B cell (primary cell): ENCODE measurements at regions not wholly inside any gene's neighbourhood (a gene's known extent, or its start where the extent isn't known, plus 50 kb on each side); places are given as distances from the start of the nearest gene placed in this dataset.

Experiments used
- ATAC-seq: fragments of 200-7000 bp; cut with Tn5 transposase; one replicate; pipeline ENCODE4 v1.10.0; 2021; ENCODE audit warnings: low read depth, mild to moderate bottlenecking, moderate number of reproducible peaks, moderate library complexity
- CTCF ChIA-PET: fragments of 350-600 bp; sonication (Branson Sonifier 250); formaldehyde crosslinking; loops from one replicate; lab custom pipeline; 2021; ENCODE audit warnings: antibody characterized with exemption, inconsistent platforms; lab: Charles Lee
- POLR2A ChIA-PET: fragments of 350-600 bp; sonication (Branson Sonifier 250); formaldehyde crosslinking; loops from one replicate; lab custom pipeline; 2021; ENCODE audit warnings: antibody characterized with exemption; lab: Charles Lee
- DNase-seq: peaks from one replicate; pipeline ENCODE4 v3.0.0; 2013
- H2AFZ ChIP-seq: 2 replicates; pipeline ENCODE4 v1.6.1; 2012; ENCODE audit warnings: mild to moderate bottlenecking, low read depth, low read length; ENCODE audit not compliant: insufficient read depth, poor library complexity, severe bottlenecking
- H3K27ac ChIP-seq, 2 donors: 1 replicate in 1 of 2; 2 replicates in 1 of 2; pipeline ENCODE4 v1.5.1; 2012 to 2013; ENCODE audit warnings: low read length in 2 of 2, mild to moderate bottlenecking in 2 of 2, moderate library complexity in 1 of 2
- H3K27me3 ChIP-seq, 4 experiments: fragments of 200-600 bp in 1 of 4; sonication (generic) in 1 of 4; replicated peaks in 1 of 4; 1 replicate in 2 of 4; 2 replicates in 2 of 4; pipeline versions ENCODE4 v1.6.1 to v1.7.0; 2013 to 2016; ENCODE audit warnings: low read length in 3 of 4, mild to moderate bottlenecking in 2 of 4, mixed read lengths in 1 of 4, moderate library complexity in 1 of 4; ENCODE audit not compliant: insufficient read depth in 4 of 4, control insufficient read depth in 3 of 4; ENCODE audit errors: control extremely low read depth in 1 of 4
- H3K36me3 ChIP-seq, 2 experiments: replicated peaks in 1 of 2; 1 replicate in 1 of 2; 2 replicates in 1 of 2; pipeline versions ENCODE4 v1.6.1 to v1.7.1; 2013; ENCODE audit warnings: low read length in 1 of 2; ENCODE audit not compliant: insufficient read depth in 2 of 2, control insufficient read depth in 1 of 2; ENCODE audit errors: control extremely low read depth in 1 of 2, extremely low read depth in 1 of 2
- H3K4me1 ChIP-seq, 2 donors: fragments of 200-600 bp in 1 of 2; sonication (generic) in 1 of 2; 1 replicate in 1 of 2; 2 replicates in 1 of 2; pipeline versions ENCODE4 v1.5.1 to v1.6.1; 2013 to 2017; ENCODE audit warnings: low read length in 2 of 2; ENCODE audit not compliant: control insufficient read depth in 2 of 2, insufficient read depth in 2 of 2
- H3K4me2 ChIP-seq: replicated peaks from 2 replicates; pipeline ENCODE3; 2012; ENCODE audit warnings: mild to moderate bottlenecking, low read depth, low read length; ENCODE audit not compliant: poor library complexity, severe bottlenecking
- H3K4me3 ChIP-seq, 5 experiments: fragments of 200-600 bp in 1 of 5; sonication (generic) in 1 of 5; 1 replicate in 3 of 5; 2 replicates in 2 of 5; pipeline versions ENCODE4 v1.5.1 to v1.7.0; 2011 to 2016; ENCODE audit warnings: low read length in 4 of 5, mild to moderate bottlenecking in 4 of 5, low read depth in 2 of 5, control low read depth in 1 of 5, moderate library complexity in 1 of 5; ENCODE audit not compliant: insufficient read depth in 1 of 5; ENCODE audit errors: control extremely low read depth in 1 of 5, extremely low read depth in 1 of 5
- H3K79me2 ChIP-seq: fragments of 200-600 bp; sonication (generic); one replicate; pipeline ENCODE4 v1.6.0; 2016; ENCODE audit warnings: low read length; ENCODE audit not compliant: control insufficient read depth, insufficient read depth
- H3K9ac ChIP-seq: fragments of 200-600 bp; sonication (generic); 2 replicates; pipeline ENCODE4 v1.6.1; 2017; ENCODE audit warnings: mild to moderate bottlenecking, low read length, moderate library complexity
- H3K9me3 ChIP-seq, 3 donors: one replicate each; pipeline versions ENCODE4 v1.6.1 to v1.7.1; 2013; ENCODE audit warnings: low read length in 2 of 3; ENCODE audit not compliant: control insufficient read depth in 2 of 3, insufficient read depth in 1 of 3; ENCODE audit errors: control extremely low read depth in 1 of 3
- H4K20me1 ChIP-seq: 2 replicates; pipeline ENCODE4 v1.6.0; 2012; ENCODE audit warnings: mild to moderate bottlenecking, low read length; ENCODE audit not compliant: insufficient read depth, control insufficient read depth, poor library complexity, severe bottlenecking
- H3K27ac Mint-ChIP-seq: one replicate; pipeline ENCODE4 v1.8.0; 2021; ENCODE audit warnings: mixed read lengths
- H3K27me3 Mint-ChIP-seq: one replicate; pipeline ENCODE4 v1.8.0; 2021; ENCODE audit warnings: mixed read lengths
- H3K4me1 Mint-ChIP-seq: one replicate; pipeline ENCODE4 v1.8.0; 2021; ENCODE audit warnings: mixed read lengths
- H3K4me3 Mint-ChIP-seq: one replicate; pipeline ENCODE4 v1.8.0; 2021; ENCODE audit warnings: mixed read lengths
- H3K9me3 Mint-ChIP-seq: one replicate; pipeline ENCODE4 v1.8.0; 2022; ENCODE audit warnings: mixed read lengths; ENCODE audit not compliant: insufficient read depth
- CTCF ChIP-seq: fragments of 200-600 bp; IDR thresholded peaks from one replicate; pipeline ENCODE4 v1.8.0; 2022; ENCODE audit warnings: antibody characterized with exemption, mild to moderate bottlenecking
- EZH2 ChIP-seq: IDR thresholded peaks from 2 replicates; pipeline ENCODE4 v1.6.1; 2012; ENCODE audit warnings: borderline replicate concordance, low read depth, mild to moderate bottlenecking, moderate library complexity, low read length; ENCODE audit not compliant: insufficient read depth, poor library complexity, severe bottlenecking
- WGBS: methylation state at CpG from one replicate; pipeline ENCODE4 v1.1.5; 2013; ENCODE audit warnings: missing lambda C conversion rate; ENCODE audit not compliant: insufficient coverage; 5-methylcytosine and 5-hydroxymethylcytosine counted together
- intact Hi-C: fragments of 100-400 bp; cut with micrococcal nuclease; formaldehyde crosslinking; loops from one replicate; pipeline ENCODE4 v1.10.0; 2022

DNA sequence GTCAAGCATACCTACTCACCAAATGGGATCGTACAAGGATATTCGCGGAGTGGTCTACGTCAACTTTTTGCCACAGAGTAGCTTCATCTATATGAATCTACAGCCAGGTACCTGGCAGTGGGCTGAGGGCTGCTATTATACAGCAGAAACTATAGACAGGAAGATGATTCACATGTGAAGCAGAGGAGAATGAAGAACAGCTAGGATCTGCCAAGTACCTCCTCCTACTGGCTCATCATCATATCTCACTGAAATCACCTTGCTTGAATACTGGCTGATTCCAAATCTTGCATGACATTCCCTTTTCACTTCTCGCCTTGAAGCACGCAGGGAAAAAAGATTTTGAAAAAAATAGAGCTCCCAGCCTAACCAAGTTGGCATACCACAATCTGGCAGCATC lies 488.7 kb upstream of the NRSN1 start:
- DNase-seq (no peak), ATAC-seq (no peak)
- H3K27me3 ChIP-seq: no peaks in the 10 kb centered on the region
- H3K9me3 Mint-ChIP-seq: peaks cover 5% of the 10 kb centered on the region
- no peak overlapping the region for H3K27ac Mint-ChIP-seq
- H3K9me3 ChIP-seq: peaks cover 0 to 3% (median 2%) of the 10 kb centered on the region in 3 donors
- ChIA-PET CTCF (no interaction called here), POLR2A (no interaction called here)
- no peak overlapping the region for H3K4me2 ChIP-seq
- H4K20me1 ChIP-seq: no peaks in the 10 kb centered on the region
- H3K4me1 ChIP-seq: no peaks in the 10 kb centered on the region
- no peak overlapping the region for H2AFZ ChIP-seq
- no peak overlapping the region for H3K4me3 Mint-ChIP-seq
- WGBS: 100% methylated on average over 2 of the region's 6 CpGs
- no peaks in the 10 kb centered on the region for H3K27me3 Mint-ChIP-seq
- H3K4me1 Mint-ChIP-seq: no peaks in the 10 kb centered on the region
- no peaks in the 10 kb centered on the region for H3K79me2 ChIP-seq
- intact Hi-C loops: no loop called here
- no peak overlapping the region for H3K27ac ChIP-seq
- no peaks in the 10 kb centered on the region for H3K36me3 ChIP-seq
- no peak overlapping the region for H3K9ac ChIP-seq
- H3K4me3 ChIP-seq: no peak overlapping the region
- TF ChIP-seq CTCF (no peak), EZH2 (no peak)

DNA sequence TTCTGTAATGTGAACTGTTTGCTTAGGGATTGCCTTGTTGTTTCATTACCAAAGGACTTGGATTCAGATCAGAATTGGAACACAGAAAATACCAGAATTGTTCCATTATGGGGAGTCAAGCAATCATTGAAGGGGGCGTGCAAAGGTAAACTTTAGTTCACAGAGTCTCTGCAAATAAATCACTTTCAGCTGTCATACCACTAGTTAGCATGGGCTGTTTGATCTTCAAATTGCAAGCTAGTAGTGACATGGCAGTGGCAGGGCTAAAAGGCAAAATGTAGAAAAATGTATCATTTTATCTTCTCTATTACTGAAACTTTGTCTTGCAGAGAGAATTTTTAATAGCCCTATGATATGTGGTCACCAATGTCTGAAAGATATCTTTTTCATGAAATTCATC lies 483.2 kb upstream of the NRSN1 start:
- no peak for ATAC-seq
- Mint-ChIP-seq H3K9me3 (peaks cover 3% of the 10 kb centered on the region), H3K4me1 (no peaks in the 10 kb centered on the region), H3K27me3 (no peaks in the 10 kb centered on the region), H3K27ac (no peak overlapping the region), H3K4me3 (no peak overlapping the region)
- Histone ChIP-seq H3K4me2 (no peak overlapping the region), H3K9me3 (peaks cover 0 to 2% (median 0%) of the 10 kb centered on the region in 3 donors), H2AFZ (no peak overlapping the region), H3K36me3 (no peaks in the 10 kb centered on the region), H3K27me3 (no peaks in the 10 kb centered on the region), H3K9ac (no peak overlapping the region), H3K79me2 (no peaks in the 10 kb centered on the region), H3K4me3 (no peak overlapping the region), H3K27ac (no peak overlapping the region), H3K4me1 (no peaks in the 10 kb centered on the region), H4K20me1 (no peaks in the 10 kb centered on the region)
- no CpG with 5 or more reads among the region's 1 CpG for WGBS
- ChIA-PET POLR2A (no interaction called here), CTCF (no interaction called here)
- no peak for TF ChIP-seq CTCF
- TF ChIP-seq EZH2: no peak
- no peak for DNase-seq
- intact Hi-C loops: no loop called here
